ENCODE measurements at regions not wholly inside any gene's neighbourhood (a gene's known extent, or its start where the extent isn't known, plus 50 kb on each side); places are given as distances from the start of the nearest gene placed in this dataset.

DNA sequence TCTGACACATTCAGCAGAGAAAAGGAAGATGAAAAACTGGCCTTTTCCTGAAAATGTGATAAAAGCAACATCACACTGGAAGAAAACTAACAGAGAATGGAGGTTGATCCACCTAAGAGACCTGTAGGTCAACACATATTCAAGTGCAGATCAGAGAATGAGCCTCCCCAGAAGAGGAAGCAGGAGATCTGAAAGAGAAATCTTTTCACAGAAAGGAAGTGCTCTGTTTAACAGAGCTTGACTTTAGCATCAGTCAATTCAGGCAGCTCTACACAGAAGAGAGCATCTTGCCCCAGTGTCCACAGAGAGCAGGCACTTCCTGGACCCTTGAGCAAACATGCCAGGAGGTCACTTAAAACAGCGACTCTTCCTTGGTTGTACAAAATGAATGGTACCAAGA, 655.4 kb upstream of the GBE1 start:
- ChIA-PET POLR2A (no interaction called here), CTCF (ENCODE audit: low intra/inter-chr PET ratio) (no interaction called here)
- Histone ChIP-seq H3K79me2 (ENCODE audit: control insufficient read depth, insufficient read depth, low read length) (no peaks in the 10 kb centered on the region), H2AFZ (ENCODE audit: low read depth, low read length) (no peak overlapping the region), H3K27ac (ENCODE audit: extremely low read depth, low read depth, low read length) (no peak overlapping the region), H3K9ac (ENCODE audit: insufficient read depth in 1 of 2, low read depth in 2 of 2, low read length in 2 of 2) (no peak overlapping the region), H3K4me3 (no peak overlapping the region), H4K20me1 (replicated peaks; ENCODE audit: control insufficient read depth, insufficient read depth, low read length) (no peaks in the 10 kb centered on the region), H3K9me1 (ENCODE audit: control insufficient read depth, insufficient read depth, low read length) (no peaks in the 10 kb centered on the region), H3K4me2 (ENCODE audit: insufficient read depth, low read length) (no peak overlapping the region), H3K9me3 (replicated peaks; ENCODE audit: control insufficient read depth, insufficient read depth, low read depth, low read length) (no peaks in the 10 kb centered on the region), H3K27me3 (ENCODE audit: control insufficient read depth in 2 of 2, insufficient read depth in 2 of 2, low read length in 2 of 2) (no peaks in the 10 kb centered on the region), H3K4me1 (replicated peaks in 1 of 2; ENCODE audit: control insufficient read depth in 2 of 2, insufficient read depth in 2 of 2, low read length in 2 of 2) (no peaks in the 10 kb centered on the region), H3K36me3 (ENCODE audit: control insufficient read depth, insufficient read depth, low read length) (no peaks in the 10 kb centered on the region)
- BruUV-seq (replicated peaks) = no TSS peak
- WGBS (ENCODE audit: insufficient coverage, low coverage, missing lambda C conversion rate) = 0% methylated on average over 1 of the region's 1 CpG
- no peak for DNase-seq (ENCODE audit: extremely low read depth in 1 of 4, low spot score in 3 of 4)
- no peak for ATAC-seq
- in situ Hi-C loops (cut with MboI) (no loop called here), intact Hi-C loops (cut with micrococcal nuclease) (no loop called here)
- FAIRE-seq = no peak
- TF ChIP-seq ZNF324 (CRISPR knock-in tag; IDR thresholded peaks at IDR 0.05) = no peak
- TF ChIP-seq ATF1 (CRISPR knock-in tag; IDR thresholded peaks at IDR 0.05) = no peak
- no peak for TF ChIP-seq ATF1 (tag; IDR thresholded peaks at IDR 0.05)
- TF ChIP-seq MTA3 (IDR thresholded peaks at IDR 0.05; ENCODE audit: borderline replicate concordance) = no peak
- no peak for TF ChIP-seq ESRRA (IDR thresholded peaks at IDR 0.05; ENCODE audit: borderline replicate concordance, low read depth)
- TF ChIP-seq, protein P1, sequence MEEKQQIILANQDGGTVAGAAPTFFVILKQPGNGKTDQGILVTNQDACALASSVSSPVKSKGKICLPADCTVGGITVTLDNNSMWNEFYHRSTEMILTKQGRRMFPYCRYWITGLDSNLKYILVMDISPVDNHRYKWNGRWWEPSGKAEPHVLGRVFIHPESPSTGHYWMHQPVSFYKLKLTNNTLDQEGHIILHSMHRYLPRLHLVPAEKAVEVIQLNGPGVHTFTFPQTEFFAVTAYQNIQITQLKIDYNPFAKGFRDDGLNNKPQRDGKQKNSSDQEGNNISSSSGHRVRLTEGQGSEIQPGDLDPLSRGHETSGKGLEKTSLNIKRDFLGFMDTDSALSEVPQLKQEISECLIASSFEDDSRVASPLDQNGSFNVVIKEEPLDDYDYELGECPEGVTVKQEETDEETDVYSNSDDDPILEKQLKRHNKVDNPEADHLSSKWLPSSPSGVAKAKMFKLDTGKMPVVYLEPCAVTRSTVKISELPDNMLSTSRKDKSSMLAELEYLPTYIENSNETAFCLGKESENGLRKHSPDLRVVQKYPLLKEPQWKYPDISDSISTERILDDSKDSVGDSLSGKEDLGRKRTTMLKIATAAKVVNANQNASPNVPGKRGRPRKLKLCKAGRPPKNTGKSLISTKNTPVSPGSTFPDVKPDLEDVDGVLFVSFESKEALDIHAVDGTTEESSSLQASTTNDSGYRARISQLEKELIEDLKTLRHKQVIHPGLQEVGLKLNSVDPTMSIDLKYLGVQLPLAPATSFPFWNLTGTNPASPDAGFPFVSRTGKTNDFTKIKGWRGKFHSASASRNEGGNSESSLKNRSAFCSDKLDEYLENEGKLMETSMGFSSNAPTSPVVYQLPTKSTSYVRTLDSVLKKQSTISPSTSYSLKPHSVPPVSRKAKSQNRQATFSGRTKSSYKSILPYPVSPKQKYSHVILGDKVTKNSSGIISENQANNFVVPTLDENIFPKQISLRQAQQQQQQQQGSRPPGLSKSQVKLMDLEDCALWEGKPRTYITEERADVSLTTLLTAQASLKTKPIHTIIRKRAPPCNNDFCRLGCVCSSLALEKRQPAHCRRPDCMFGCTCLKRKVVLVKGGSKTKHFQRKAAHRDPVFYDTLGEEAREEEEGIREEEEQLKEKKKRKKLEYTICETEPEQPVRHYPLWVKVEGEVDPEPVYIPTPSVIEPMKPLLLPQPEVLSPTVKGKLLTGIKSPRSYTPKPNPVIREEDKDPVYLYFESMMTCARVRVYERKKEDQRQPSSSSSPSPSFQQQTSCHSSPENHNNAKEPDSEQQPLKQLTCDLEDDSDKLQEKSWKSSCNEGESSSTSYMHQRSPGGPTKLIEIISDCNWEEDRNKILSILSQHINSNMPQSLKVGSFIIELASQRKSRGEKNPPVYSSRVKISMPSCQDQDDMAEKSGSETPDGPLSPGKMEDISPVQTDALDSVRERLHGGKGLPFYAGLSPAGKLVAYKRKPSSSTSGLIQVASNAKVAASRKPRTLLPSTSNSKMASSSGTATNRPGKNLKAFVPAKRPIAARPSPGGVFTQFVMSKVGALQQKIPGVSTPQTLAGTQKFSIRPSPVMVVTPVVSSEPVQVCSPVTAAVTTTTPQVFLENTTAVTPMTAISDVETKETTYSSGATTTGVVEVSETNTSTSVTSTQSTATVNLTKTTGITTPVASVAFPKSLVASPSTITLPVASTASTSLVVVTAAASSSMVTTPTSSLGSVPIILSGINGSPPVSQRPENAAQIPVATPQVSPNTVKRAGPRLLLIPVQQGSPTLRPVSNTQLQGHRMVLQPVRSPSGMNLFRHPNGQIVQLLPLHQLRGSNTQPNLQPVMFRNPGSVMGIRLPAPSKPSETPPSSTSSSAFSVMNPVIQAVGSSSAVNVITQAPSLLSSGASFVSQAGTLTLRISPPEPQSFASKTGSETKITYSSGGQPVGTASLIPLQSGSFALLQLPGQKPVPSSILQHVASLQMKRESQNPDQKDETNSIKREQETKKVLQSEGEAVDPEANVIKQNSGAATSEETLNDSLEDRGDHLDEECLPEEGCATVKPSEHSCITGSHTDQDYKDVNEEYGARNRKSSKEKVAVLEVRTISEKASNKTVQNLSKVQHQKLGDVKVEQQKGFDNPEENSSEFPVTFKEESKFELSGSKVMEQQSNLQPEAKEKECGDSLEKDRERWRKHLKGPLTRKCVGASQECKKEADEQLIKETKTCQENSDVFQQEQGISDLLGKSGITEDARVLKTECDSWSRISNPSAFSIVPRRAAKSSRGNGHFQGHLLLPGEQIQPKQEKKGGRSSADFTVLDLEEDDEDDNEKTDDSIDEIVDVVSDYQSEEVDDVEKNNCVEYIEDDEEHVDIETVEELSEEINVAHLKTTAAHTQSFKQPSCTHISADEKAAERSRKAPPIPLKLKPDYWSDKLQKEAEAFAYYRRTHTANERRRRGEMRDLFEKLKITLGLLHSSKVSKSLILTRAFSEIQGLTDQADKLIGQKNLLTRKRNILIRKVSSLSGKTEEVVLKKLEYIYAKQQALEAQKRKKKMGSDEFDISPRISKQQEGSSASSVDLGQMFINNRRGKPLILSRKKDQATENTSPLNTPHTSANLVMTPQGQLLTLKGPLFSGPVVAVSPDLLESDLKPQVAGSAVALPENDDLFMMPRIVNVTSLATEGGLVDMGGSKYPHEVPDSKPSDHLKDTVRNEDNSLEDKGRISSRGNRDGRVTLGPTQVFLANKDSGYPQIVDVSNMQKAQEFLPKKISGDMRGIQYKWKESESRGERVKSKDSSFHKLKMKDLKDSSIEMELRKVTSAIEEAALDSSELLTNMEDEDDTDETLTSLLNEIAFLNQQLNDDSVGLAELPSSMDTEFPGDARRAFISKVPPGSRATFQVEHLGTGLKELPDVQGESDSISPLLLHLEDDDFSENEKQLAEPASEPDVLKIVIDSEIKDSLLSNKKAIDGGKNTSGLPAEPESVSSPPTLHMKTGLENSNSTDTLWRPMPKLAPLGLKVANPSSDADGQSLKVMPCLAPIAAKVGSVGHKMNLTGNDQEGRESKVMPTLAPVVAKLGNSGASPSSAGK (IDR thresholded peaks at IDR 0.05) = no peak
- TF ChIP-seq SNIP1 (IDR thresholded peaks at IDR 0.05; ENCODE audit: low read depth) = no peak
- TF ChIP-seq NCOA1 (IDR thresholded peaks at IDR 0.05; ENCODE audit: low read depth) = no peak
- no peak for TF ChIP-seq HNRNPL (IDR thresholded peaks at IDR 0.05; ENCODE audit: low read depth, low read length)
